Transverse colon (tissue), 4 donors: ENCODE measurements at regions not wholly inside any gene's neighbourhood (a gene's known extent, or its start where the extent isn't known, plus 50 kb on each side); places are given as distances from the start of the nearest gene placed in this dataset.

Experiments
- DNase-seq: peaks from one replicate; pipeline ENCODE4 v3.0.0-alpha.2; 2019
- H3K27ac ChIP-seq, 4 donors: fragments of 200-600 bp; sonication (generic); 2 replicates each; pipeline ENCODE4 v1.5.1; 2016 to 2018; ENCODE audit warnings: inconsistent platforms in 4 of 4
- H3K27me3 ChIP-seq: fragments of 200-600 bp; sonication (generic); 2 replicates; pipeline ENCODE4 v1.5.1; 2017; ENCODE audit warnings: inconsistent platforms
- H3K36me3 ChIP-seq, 4 donors: fragments of 200-600 bp; sonication (generic); 2 replicates each; pipeline ENCODE4 v1.5.1; 2017 to 2019; ENCODE audit warnings: inconsistent platforms in 4 of 4
- H3K4me1 ChIP-seq, 4 donors: fragments of 200-600 bp; sonication (generic); 2 replicates each; pipeline ENCODE4 v1.5.1; 2017 to 2020; ENCODE audit warnings: inconsistent platforms in 4 of 4
- H3K4me3 ChIP-seq, 4 donors: fragments of 200-600 bp; sonication (generic); 1 replicate in 1 of 4; 2 replicates in 3 of 4; pipeline versions ENCODE4 v1.5.1 to v1.6.1; 2017 to 2019; ENCODE audit warnings: inconsistent platforms in 4 of 4
- H3K9me3 ChIP-seq, 2 donors: fragments of 200-600 bp; sonication (generic); 2 replicates each; pipeline ENCODE4 v1.5.1; 2017 to 2019; ENCODE audit warnings: inconsistent platforms in 2 of 2
- EP300 ChIP-seq: sonication (generic); formaldehyde crosslinking; IDR thresholded peaks from one replicate; pipeline ENCODE4 v1.6.1; 2017; ENCODE audit warnings: antibody characterized with exemption, low read depth
- POLR2A ChIP-seq: fragments of 450-650 bp; IDR thresholded peaks from one replicate; pipeline ENCODE4 v1.6.1; 2016; ENCODE audit warnings: antibody characterized with exemption, mild to moderate bottlenecking, moderate library complexity
- POLR2AphosphoS5 ChIP-seq, 3 donors: sonication (generic); formaldehyde crosslinking; IDR thresholded peaks; one replicate each; pipeline ENCODE4 v1.6.1; 2016; ENCODE audit warnings: antibody characterized with exemption in 3 of 3
- WGBS, 2 donors: methylation state at CpG; one replicate each; pipeline ENCODE4 v1.1.5; 2018; ENCODE audit warnings: low coverage in 1 of 2; 5-methylcytosine and 5-hydroxymethylcytosine counted together
- in situ Hi-C, 4 donors: fragments of 200-750 bp; cut with MboI; loops; one replicate each; pipeline versions ENCODE4 v1.15.0 to v1.15.1; 2017; ENCODE audit warnings: low sequenced_read_pairs in 3 of 4, low pct_ligation_motif_present in 1 of 4, low pct_unique_long_range_greater_than_20kb in 1 of 4
- intact Hi-C: fragments of 100-400 bp; cut with DNase I; formaldehyde crosslinking; loops from one replicate; pipeline ENCODE4 v1.15.1; 2023; ENCODE audit warnings: low total_unique reads
- TF ChIP-seq, protein P1 (sequence below), 5 experiments: fragments of 200-600 bp in 3 of 5; fragments of 450-650 bp in 2 of 5; sonication (generic) in 3 of 5; IDR thresholded peaks; 1 replicate in 2 of 5; 2 replicates in 3 of 5; pipeline ENCODE4 v1.5.1; 2016 to 2017; ENCODE audit warnings: antibody characterized with exemption in 5 of 5, inconsistent platforms in 3 of 5, mild to moderate bottlenecking in 2 of 5, moderate library complexity in 1 of 5

DNA sequence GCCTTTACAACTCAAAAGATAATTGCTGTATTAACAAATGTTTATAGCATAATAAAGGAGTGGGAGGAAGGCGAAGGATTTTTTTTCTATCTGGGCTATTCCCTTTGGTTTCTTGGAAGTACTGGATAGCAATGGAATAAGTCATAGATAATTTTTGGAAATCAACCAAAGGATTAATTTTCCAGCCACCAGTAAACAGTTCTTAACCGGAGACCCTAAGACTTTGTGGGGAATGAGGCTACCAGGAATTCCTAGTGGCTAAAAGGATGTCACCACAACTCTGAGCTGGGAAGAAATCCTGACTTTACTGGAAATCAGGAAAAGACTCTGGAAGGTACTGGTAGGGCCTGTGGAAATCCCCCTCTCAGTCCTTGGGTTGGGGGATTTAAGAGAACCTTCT, 138.4 kb upstream of the RARB start:
- no peaks in the 10 kb centered on the region for H3K36me3 ChIP-seq
- no peak for DNase-seq
- H3K27me3 ChIP-seq, result no peaks in the 10 kb centered on the region
- no peak overlapping the region for H3K4me3 ChIP-seq
- in situ Hi-C loops, result no loop called here
- H3K9me3 ChIP-seq, result no peaks in the 10 kb centered on the region
- 81 to 90% methylated on average over 2 of the region's 2 CpGs for WGBS, 2 donors
- intact Hi-C loops, result no loop called here
- TF ChIP-seq POLR2AphosphoS5 (IDR thresholded peaks at IDR 0.05) (no peak), EP300 (no peak)
- H3K4me1 ChIP-seq, result peaks cover 0 to 8% (median 4%) of the 10 kb centered on the region in 4 donors
- no peak overlapping the region for H3K27ac ChIP-seq

DNA sequence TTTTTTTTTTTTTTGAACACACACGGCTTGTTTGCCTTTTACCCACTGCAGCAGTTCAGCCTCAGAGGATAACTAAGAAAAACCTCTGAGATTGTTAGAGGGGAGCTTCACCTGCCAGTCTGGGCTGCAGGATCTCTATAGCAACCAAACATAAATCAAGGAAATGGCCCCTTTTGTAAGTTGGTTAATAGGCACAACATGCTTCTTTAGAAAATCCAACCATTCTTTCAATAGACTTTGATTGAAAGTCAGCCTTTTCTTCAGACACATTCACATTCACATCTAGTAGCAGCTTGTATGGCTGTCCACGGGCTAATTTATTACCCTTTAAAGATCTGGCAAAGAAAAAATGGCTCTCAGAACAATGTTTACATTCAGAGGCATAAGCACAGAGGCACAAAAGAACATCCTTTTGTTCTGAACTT, 136.6 kb upstream of the RARB start:
- intact Hi-C loops, result no loop called here
- no peaks in the 10 kb centered on the region for H3K9me3 ChIP-seq
- TF ChIP-seq POLR2AphosphoS5 (IDR thresholded peaks at IDR 0.05), result no peak
- TF ChIP-seq, protein P1, sequence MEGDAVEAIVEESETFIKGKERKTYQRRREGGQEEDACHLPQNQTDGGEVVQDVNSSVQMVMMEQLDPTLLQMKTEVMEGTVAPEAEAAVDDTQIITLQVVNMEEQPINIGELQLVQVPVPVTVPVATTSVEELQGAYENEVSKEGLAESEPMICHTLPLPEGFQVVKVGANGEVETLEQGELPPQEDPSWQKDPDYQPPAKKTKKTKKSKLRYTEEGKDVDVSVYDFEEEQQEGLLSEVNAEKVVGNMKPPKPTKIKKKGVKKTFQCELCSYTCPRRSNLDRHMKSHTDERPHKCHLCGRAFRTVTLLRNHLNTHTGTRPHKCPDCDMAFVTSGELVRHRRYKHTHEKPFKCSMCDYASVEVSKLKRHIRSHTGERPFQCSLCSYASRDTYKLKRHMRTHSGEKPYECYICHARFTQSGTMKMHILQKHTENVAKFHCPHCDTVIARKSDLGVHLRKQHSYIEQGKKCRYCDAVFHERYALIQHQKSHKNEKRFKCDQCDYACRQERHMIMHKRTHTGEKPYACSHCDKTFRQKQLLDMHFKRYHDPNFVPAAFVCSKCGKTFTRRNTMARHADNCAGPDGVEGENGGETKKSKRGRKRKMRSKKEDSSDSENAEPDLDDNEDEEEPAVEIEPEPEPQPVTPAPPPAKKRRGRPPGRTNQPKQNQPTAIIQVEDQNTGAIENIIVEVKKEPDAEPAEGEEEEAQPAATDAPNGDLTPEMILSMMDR (IDR thresholded peaks at IDR 0.05), result no peak
- no peak for TF ChIP-seq POLR2A
- no peak for TF ChIP-seq EP300
- H3K27me3 ChIP-seq, result no peaks in the 10 kb centered on the region
- no peaks in the 10 kb centered on the region for H3K36me3 ChIP-seq
- peaks cover 0 to 8% (median 4%) of the 10 kb centered on the region in 4 donors for H3K4me1 ChIP-seq
- no peak overlapping the region for H3K4me3 ChIP-seq
- 0 to 18% methylated on average over 2 of the region's 2 CpGs for WGBS, 2 donors
- in situ Hi-C loops, result no loop called here
- no peak for DNase-seq
- no peak overlapping the region for H3K27ac ChIP-seq

DNA sequence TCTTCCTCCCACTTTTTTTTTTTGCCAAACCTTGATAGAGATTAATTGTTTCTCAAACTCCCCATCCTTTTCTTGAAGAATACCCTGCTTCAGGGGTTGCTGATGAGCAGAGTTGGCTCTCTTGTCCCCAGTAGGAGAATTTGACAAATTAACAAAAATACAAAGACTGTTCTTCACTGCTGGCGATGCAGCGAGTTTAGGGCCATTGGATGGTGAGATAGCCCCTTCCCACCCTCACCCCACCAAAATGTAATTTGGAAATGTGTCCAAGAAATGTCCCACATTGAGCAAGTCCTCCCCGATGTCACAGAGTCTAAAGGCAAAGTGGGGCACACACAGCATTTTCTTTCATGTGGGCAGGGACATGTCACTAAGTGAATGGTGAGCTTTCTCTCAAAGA, 136.0 kb upstream of the RARB start:
- no peak for DNase-seq
- Histone ChIP-seq H3K27me3 (no peaks in the 10 kb centered on the region), H3K9me3 (no peaks in the 10 kb centered on the region), H3K4me1 (peaks cover 0 to 8% (median 4%) of the 10 kb centered on the region in 4 donors), H3K36me3 (no peaks in the 10 kb centered on the region), H3K4me3 (no peak overlapping the region), H3K27ac (no peak overlapping the region)
- intact Hi-C loops, result no loop called here
- WGBS, 2 donors, result 67 to 87% methylated on average over 1 to 3 of the region's 3 CpGs
- in situ Hi-C loops, result no loop called here
- TF ChIP-seq POLR2AphosphoS5 (IDR thresholded peaks at IDR 0.05) (no peak), POLR2A (no peak), EP300 (no peak)
- TF ChIP-seq, protein P1 (IDR thresholded peaks at IDR 0.05), result no peak

DNA sequence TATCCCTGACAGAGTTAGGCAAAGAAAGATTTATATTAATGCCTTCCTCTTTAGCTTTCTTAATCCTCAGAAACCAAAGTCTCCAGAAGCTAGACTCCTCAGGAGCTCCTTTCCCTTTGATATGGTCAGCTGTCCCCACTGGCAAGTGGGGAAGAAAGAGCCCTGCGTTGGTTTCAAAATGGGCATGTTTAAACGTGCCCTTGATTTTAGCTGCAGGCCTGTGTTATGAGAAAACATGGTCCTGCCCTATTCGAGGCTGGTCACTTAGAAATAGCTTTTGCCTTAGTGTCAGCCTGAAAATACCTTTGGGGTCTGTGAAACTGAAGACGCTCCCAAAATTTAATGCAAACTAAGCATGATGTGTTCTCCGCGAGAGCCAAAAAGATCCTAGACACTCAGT, 135.5 kb upstream of the RARB start:
- TF ChIP-seq, protein P1 (IDR thresholded peaks at IDR 0.05), result no peak
- TF ChIP-seq EP300 (no peak), POLR2AphosphoS5 (IDR thresholded peaks at IDR 0.05) (no peak), POLR2A (no peak)
- H3K4me3 ChIP-seq, result no peak overlapping the region
- no peak overlapping the region for H3K27ac ChIP-seq
- DNase-seq, result no peak
- intact Hi-C loops, result no loop called here
- no peaks in the 10 kb centered on the region for H3K9me3 ChIP-seq
- in situ Hi-C loops, result no loop called here
- 80 to 89% methylated on average over 6 of the region's 6 CpGs for WGBS, 2 donors
- peaks cover 0 to 8% (median 4%) of the 10 kb centered on the region in 4 donors for H3K4me1 ChIP-seq
- H3K36me3 ChIP-seq, result no peaks in the 10 kb centered on the region
- no peaks in the 10 kb centered on the region for H3K27me3 ChIP-seq

DNA sequence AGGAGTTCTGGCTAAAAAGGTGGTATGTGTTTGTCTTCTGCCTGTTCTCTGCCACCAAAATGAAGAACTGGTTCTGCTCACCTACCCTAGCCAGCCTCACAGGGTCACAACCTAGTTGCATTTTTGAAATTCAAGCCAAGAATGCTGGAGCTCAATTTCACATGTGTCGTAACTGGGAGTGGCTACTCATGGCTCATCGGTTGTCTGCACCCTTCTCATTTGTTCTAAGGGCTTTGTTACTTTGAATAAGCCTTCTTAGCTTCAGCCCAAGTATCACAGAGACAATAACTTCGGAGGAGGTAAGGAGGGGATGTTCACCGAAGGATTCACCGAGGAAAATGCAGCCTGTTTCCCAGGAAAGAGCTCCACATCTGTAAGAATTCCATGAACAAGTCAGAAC, 134.3 kb upstream of the RARB start:
- no peaks in the 10 kb centered on the region for H3K9me3 ChIP-seq
- DNase-seq, result no peak
- H3K4me3 ChIP-seq, result no peak overlapping the region
- in situ Hi-C loops, result no loop called here
- H3K4me1 ChIP-seq, result peaks cover 0 to 8% (median 4%) of the 10 kb centered on the region in 4 donors
- TF ChIP-seq POLR2A, result no peak
- TF ChIP-seq, protein P1 (IDR thresholded peaks at IDR 0.05), result no peak
- TF ChIP-seq POLR2AphosphoS5 (IDR thresholded peaks at IDR 0.05), result no peak
- no peaks in the 10 kb centered on the region for H3K27me3 ChIP-seq
- no peaks in the 10 kb centered on the region for H3K36me3 ChIP-seq
- no peak overlapping the region for H3K27ac ChIP-seq
- WGBS, 2 donors, result 66 to 94% methylated on average over 3 to 5 of the region's 5 CpGs
- intact Hi-C loops, result no loop called here
